DMS53 (cell line): ENCODE measurements at regions not wholly inside any gene's neighbourhood (a gene's known extent, or its start where the extent isn't known, plus 50 kb on each side); places are given as distances from the start of the nearest gene placed in this dataset.
"Not testable (repeated sequence)": the region's sequence is repeated elsewhere in the genome, so short reads cannot be mapped to it uniquely, and the experiment has no call there.

Experiments used
- DNase-seq: peaks from one replicate; lab custom pipeline; 2025; lab: John Stamatoyannopoulos, UW

GRCh38 chrX:143935601-143936000, 51.7 kb downstream of the UBE2NL start:
- no peak for DNase-seq

- DNase-seq, result no peak
Measured at GRCh38 chrX:143940119-143940518, 56.2 kb downstream of the UBE2NL start.

GRCh38 chrX:143945171-143945570, 61.3 kb downstream of the UBE2NL start:
- no peak for DNase-seq

GRCh38 chrX:143964549-143964948, 80.7 kb downstream of the UBE2NL start:
- DNase-seq, result no peak

GRCh38 chrX:143988356-143988755, 104.5 kb downstream of the UBE2NL start:
- DNase-seq, result peak; percentile 1

DNA sequence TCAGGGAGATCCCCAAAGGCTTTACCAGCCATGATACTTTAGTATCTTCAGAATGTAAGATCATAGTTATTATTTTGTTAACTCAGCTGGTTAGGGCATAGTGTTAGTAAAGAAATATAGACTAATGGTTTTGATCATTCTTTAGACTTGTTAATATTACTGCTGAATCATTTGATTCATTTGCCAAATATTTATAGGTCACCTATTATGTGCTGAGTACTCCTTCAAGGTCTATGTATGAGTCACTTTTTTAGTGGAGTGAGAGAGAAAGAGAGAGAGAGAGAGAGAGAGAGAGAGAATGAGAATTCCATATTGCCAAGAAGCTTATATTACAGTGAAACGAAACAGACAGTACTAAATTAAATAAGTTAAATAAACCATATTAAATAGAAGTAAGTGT, 110.3 kb downstream of the UBE2NL start:
- peak; percentile 63 for DNase-seq

DNA sequence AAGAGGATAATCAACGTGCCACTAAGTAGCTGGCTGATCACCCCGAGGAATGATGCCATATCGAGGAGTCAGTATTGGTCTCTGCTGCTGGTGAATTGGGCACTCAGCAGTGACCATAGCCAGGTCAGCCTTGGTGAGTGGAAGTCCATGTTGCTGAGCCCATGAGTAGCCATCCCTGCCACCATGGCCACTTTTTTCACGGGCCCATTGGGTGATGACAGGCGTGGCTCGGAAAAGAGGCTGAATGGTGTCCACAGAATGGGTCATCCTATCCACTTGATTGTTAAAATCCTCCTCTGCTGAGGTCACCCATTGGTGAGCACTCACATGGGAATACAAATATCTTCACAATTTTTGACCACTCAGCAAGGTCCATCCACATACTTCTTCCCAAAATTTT, 114.4 kb downstream of the UBE2NL start:
- no peak for DNase-seq

DNA sequence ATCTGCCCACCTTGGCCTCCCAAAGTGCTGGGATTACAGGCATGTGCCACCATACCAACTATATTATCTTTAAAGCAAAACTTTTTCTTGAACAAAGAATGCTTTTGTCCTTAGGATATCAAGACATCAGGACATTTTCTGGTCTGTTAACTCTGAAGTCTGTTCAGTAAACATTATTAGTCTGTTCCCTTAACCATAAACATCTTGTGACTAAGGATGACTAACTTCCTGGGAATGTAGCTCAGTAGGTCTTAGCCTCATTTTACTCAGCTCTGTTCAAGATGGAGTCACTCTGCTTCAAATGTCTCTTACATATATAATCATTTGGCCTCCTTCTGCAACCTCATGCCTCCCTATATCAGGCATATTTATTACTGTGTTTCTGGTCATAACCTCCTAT, 122.9 kb downstream of the UBE2NL start:
- DNase-seq, result peak; percentile 37

DNA sequence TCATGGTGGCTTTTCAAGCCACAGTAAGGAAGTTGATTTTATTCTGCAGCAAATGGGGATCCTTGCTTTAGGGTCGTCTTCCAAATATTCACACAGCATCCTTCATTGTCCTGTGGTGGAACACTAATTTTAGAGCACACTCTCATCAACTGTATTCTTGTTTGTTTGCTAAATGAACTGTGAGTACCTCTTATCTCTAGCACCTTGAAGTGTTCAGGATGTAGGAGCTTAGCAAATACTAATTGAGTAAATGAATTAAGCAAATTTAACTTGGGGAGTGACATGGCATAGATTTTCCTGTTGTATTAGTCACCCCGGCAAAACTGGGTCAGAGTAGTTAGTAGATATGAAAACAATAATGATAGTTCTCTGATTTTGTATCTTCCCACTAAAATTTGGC, 156.9 kb downstream of the UBE2NL start:
- peak; percentile 32 for DNase-seq

GRCh38 chrX:144042271-144042670, 158.4 kb downstream of the UBE2NL start:
- DNase-seq, result no peak

DNA sequence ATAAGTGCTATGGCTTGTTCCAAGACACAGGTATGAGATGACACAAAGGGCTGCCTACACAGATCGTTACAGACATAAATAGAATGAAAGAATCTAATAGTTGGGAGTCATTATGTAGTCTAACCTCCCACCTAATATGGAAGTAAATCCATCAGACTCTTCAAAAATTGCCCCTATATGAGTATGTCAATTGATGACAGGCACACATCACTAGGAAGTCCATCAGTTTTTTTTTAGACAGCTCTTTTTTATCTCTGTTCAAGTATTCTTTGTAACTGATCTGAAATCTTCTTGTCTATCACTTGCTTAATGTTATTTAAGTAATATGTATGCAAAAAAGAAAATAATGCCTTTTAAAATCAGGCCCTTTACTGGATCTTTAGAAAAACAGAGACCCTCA, 191.6 kb downstream of the UBE2NL start:
- DNase-seq, result no peak

- DNase-seq, result not testable (repeated sequence)
Measured at GRCh38 chrX:144082237-144082636, 198.4 kb downstream of the UBE2NL start.

DNA sequence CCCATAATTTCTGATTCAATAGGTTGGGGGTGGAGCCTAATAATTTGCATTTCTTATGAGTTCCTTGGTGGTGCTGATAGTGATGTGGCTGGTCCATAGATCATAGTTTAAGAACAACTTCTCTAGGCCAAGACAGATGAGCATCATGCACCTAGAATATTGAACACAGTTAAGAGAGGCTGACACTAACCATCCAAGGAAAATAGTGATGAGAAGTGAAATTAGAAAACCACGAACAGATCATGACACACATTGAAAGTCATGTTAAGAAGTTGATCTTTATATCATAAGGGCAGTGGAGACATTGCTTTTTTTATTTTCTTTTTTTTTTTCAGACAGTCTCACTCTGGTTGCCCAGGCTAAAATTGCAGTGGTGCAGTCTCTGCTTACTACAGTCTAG, 205.8 kb downstream of the UBE2NL start:
- DNase-seq, result not testable (repeated sequence)

DNA sequence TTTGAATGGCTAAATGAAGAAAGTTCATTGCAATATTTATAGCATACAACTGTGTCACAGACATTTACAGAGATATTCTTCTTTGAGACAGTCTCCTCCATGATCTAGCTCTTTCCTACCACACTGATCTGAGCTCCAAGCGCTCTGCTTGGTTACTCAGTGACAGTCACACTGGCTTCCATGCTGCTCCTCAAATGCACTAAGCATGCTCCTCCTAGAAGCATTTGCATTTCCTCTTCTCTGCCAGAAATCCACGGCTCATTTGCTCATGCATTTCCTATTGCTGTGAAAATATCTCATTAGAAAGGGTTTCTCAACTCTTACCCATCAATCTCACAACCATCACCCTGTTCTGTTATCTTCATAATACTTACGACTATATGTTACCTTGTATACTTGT, 208.2 kb downstream of the UBE2NL start:
- DNase-seq, result not testable (repeated sequence)

DNA sequence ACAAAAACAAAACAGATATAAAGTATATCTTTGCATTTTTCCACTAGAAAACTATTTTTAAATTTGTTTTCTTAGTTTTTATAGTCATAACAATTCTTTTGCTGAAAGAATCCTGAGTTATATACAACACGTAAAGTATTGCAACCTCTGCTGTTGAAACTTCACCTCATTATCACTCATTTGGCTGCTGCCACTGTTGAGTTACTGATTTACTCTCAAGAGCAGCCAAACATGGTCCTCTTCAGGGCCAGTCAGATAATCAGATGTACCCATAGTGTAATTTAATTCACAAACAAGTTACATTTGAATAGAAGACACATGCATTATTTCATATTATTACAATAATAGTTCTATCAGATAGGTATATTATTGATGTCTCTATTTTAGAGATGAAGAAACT, 235.6 kb downstream of the UBE2NL start:
- not testable (repeated sequence) for DNase-seq

DNA sequence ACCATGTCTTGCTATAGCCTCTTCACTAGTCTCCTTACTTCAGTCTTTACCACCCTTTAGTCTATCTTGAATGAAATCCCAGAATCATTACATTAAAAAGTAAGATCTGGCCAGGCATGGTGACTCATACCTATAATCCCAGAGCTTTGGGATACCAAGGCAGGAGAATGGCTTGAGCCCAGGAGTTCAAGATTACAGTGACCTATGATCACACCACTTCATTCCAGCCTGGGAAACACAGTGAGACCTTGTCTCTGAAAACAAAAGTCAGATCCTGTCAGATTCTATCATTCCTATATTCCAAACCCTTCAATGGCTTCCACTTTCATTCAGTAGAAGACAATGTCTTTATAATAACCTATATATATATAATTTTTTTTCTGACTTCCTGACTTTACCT, 237.7 kb downstream of the UBE2NL start:
- DNase-seq, result not testable (repeated sequence)

DNA sequence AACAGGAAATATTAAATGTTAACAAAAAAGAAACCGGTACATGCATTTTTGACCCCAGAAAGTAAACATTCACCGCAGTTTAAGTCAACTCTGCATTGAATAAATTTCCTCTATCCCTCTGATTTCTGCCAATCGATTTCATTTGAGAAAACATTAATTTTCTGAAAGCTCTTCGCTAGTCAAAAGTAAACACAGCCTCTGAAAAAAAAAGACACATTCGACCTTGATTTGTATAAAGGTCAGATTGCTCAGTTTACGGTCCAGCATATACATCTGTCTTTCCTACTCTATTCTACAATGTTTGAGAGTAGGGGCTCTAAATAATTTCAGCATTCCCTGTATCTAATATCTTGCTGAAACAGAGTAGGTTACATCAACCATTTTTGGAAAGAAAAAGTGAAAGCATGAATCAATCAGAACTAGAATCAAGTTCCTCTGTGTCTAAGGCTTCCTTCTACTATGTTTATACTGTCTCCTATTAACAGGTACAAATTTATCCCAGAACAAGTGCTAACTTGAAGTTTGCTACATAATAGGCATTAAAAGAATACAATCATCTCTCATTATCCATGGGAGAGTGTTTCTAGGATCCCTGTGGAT, 243.8 kb downstream of the UBE2NL start:
- not testable (repeated sequence) for DNase-seq

- DNase-seq, result not testable (repeated sequence)
Measured at GRCh38 chrX:144129511-144129910, 245.6 kb downstream of the UBE2NL start.

- DNase-seq, result not testable (repeated sequence)
Measured at GRCh38 chrX:144130507-144130906, 246.6 kb downstream of the UBE2NL start.

DNA sequence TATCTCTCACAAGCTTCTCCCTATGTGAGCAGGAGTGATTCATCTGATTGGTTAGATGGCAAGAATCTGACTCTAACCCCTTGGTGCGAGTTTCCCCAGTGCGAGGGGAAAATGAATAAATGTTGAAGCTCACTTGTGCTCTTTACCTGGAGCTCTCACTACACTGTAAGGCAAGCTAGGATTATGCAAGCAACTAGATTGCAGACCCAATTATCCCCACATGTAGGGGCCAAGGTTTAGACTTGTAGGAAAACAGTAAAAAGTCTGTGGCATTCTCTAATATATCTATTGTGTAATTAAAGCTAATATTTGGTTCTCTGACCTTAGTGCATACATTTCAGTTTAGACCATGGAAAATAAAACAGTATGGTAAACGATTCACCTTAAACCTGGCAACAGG, 247.2 kb downstream of the UBE2NL start:
- DNase-seq, result not testable (repeated sequence)

GRCh38 chrX:144134448-144135119, 250.7 kb downstream of the UBE2NL start:
- DNase-seq, result not testable (repeated sequence)

GRCh38 chrX:144154474-144154873, 270.6 kb downstream of the UBE2NL start:
- not testable (repeated sequence) for DNase-seq

GRCh38 chrX:144185197-144185596, 301.3 kb downstream of the UBE2NL start:
- DNase-seq, result not testable (repeated sequence)

DNA sequence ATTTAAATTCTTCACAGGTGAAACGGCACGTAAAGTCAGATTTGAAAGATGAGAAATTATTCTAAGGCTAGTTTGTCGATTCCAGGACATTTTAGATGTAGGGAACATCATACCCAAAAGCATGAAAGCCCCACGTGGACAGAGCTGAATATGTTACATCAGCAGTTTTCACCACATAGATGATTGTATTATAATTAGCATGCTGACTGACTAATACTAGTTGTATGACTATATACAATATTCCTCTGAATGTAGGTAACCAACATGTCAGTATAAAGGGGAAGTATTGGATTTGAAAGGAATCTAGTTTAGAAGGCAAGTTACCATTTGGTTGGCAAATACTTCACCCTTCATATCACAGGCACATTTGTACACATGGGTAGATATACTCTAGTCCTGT, 304.6 kb downstream of the UBE2NL start:
- not testable (repeated sequence) for DNase-seq
